HFFc6 (cell line): ENCODE measurements at regions not wholly inside any gene's neighbourhood (a gene's known extent, or its start where the extent isn't known, plus 50 kb on each side); places are given as distances from the start of the nearest gene placed in this dataset.
A peak's percentile ranks its signal among the peaks of the same experiment; 100 is the strongest.

ENCODE experiments used
- DNase-seq: peaks from one replicate; pipeline ENCODE4 v3.0.0-alpha.2; 2018
- H3K27ac Mint-ChIP-seq: 2 replicates; pipeline ENCODE4 v1.8.0; 2020; ENCODE audit warnings: mild to moderate bottlenecking, mixed read lengths
- H3K27me3 Mint-ChIP-seq: 2 replicates; pipeline ENCODE4 v1.8.0; 2021; ENCODE audit warnings: mild to moderate bottlenecking, moderate library complexity, mixed read lengths; ENCODE audit not compliant: insufficient read depth
- H3K36me3 Mint-ChIP-seq: 2 replicates; pipeline ENCODE4 v1.8.0; 2021; ENCODE audit warnings: low read depth, mixed read lengths
- H3K4me1 Mint-ChIP-seq: 2 replicates; pipeline ENCODE4 v1.8.0; 2020; ENCODE audit warnings: low read depth, mixed read lengths
- H3K4me3 Mint-ChIP-seq: 2 replicates; pipeline ENCODE4 v1.8.0; 2020; ENCODE audit warnings: mild to moderate bottlenecking, moderate library complexity, mixed read lengths
- H3K9me3 Mint-ChIP-seq: 2 replicates; pipeline ENCODE4 v1.8.0; 2020; ENCODE audit warnings: mild to moderate bottlenecking, mixed read lengths
- TF ChIP-seq, protein P1 (sequence below): fragments of 200-600 bp; sonication (generic); IDR thresholded peaks from 2 replicates; pipeline ENCODE4 v1.5.0; 2021; ENCODE audit warnings: antibody characterized with exemption, mild to moderate bottlenecking

DNA sequence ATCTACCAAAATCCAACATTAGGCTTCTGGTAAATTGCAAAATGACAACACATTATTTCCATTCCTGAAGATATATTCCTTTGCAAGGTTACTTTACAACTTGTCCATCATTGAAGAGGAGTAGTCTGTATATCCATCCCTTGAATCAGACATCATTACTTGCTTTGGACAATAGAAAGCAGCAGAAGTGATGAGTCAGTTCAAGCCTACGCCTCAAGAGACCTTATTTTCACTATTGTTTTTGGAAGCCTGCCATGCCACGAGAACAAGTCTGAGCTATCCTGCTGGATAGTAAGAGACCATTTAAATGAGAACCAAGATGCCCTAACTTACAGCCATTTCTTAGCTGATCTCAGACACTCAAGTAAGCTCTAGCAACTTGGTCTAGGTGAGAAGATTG lies 246.0 kb upstream of the HHIP start:
- H3K4me3 Mint-ChIP-seq, result no peak overlapping the region
- peaks cover 2% of the 10 kb centered on the region; the same call in 1 of the 2 replicates for H3K27me3 Mint-ChIP-seq
- H3K27ac Mint-ChIP-seq, result no peak overlapping the region
- TF ChIP-seq, protein P1, sequence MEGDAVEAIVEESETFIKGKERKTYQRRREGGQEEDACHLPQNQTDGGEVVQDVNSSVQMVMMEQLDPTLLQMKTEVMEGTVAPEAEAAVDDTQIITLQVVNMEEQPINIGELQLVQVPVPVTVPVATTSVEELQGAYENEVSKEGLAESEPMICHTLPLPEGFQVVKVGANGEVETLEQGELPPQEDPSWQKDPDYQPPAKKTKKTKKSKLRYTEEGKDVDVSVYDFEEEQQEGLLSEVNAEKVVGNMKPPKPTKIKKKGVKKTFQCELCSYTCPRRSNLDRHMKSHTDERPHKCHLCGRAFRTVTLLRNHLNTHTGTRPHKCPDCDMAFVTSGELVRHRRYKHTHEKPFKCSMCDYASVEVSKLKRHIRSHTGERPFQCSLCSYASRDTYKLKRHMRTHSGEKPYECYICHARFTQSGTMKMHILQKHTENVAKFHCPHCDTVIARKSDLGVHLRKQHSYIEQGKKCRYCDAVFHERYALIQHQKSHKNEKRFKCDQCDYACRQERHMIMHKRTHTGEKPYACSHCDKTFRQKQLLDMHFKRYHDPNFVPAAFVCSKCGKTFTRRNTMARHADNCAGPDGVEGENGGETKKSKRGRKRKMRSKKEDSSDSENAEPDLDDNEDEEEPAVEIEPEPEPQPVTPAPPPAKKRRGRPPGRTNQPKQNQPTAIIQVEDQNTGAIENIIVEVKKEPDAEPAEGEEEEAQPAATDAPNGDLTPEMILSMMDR, result no peak
- peak; percentile 62 for DNase-seq
- H3K4me1 Mint-ChIP-seq, result peaks cover 8% of the 10 kb centered on the region; the same call in 1 of the 2 replicates
- H3K36me3 Mint-ChIP-seq, result no peaks in the 10 kb centered on the region
- H3K9me3 Mint-ChIP-seq, result 0 out of 2 replicates have a peak, but pooled peaks cover 3% of the 10 kb centered on the region

DNA sequence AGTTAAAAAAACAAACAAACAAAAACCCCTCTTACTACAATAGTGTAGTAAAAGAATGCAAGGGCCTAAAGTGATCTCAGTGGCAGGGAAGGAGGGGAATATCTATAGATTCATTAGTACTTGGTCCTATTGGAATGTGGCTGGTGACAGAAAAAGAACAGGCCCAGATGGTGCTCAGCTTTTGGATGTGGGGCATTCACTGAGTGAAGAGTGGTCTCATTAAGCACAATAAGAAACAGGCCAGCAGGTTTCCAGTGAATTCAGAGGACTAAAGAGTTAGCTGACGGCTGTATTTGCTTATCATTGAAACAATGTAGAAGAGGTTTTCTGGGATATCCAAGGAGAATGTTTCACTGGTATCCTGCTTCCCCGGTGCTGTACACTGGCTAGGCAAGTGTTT lies 243.8 kb upstream of the HHIP start:
- no peak for DNase-seq
- Mint-ChIP-seq H3K9me3 (0 out of 2 replicates have a peak, but pooled peaks cover 3% of the 10 kb centered on the region), H3K4me3 (no peak overlapping the region), H3K36me3 (no peaks in the 10 kb centered on the region), H3K27ac (no peak overlapping the region), H3K27me3 (peaks cover 2% of the 10 kb centered on the region; the same call in 1 of the 2 replicates), H3K4me1 (peaks cover 8% of the 10 kb centered on the region; the same call in 1 of the 2 replicates)
- TF ChIP-seq, protein P1, result no peak

DNA sequence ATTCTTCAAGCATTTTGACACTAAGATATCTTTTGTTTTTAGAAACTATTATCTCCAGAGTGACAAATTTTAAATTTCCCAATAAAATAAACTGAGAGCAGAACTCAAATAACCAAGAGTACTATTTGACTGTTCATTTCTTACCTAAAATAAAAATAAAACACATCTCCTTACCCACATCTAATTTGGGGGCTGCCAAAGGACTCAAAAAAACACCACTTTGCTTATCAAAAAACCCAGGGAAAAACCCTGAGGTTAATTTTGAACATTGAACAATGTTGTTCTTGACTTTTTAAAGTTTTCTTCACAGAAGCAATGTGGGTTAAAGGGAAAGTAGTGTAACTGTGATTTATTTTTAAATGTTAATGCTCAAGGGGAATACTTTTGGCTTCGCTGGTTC lies 243.0 kb upstream of the HHIP start:
- Mint-ChIP-seq H3K27me3 (peaks cover 2% of the 10 kb centered on the region; the same call in 1 of the 2 replicates), H3K4me1 (peaks cover 8% of the 10 kb centered on the region; the same call in 1 of the 2 replicates), H3K36me3 (no peaks in the 10 kb centered on the region), H3K9me3 (0 out of 2 replicates have a peak, but pooled peaks cover 3% of the 10 kb centered on the region), H3K4me3 (no peak overlapping the region), H3K27ac (no peak overlapping the region)
- TF ChIP-seq, protein P1, result no peak
- no peak for DNase-seq

DNA sequence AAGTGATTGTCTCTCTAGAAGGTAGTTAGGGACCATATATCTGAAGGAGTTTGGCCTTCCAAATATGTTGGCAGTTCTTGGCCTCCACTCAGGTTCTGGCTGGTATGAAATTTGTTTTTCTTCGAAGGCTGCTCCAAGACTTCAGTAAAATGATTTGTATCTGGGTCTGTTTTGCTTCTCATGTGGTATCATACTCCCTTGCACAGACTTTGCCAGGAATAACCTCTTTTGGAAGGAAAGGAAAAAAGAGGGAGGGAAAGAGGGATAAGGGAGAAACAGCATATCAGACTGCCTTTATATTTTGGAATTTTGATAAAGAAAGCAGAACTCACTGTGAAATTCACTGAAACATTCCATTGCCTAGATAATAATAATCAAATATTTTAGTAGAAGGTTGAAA lies 242.1 kb upstream of the HHIP start:
- Mint-ChIP-seq H3K27me3 (peaks cover 2% of the 10 kb centered on the region; the same call in 1 of the 2 replicates), H3K36me3 (no peaks in the 10 kb centered on the region), H3K9me3 (0 out of 2 replicates have a peak, but pooled peaks cover under 1% of the 10 kb centered on the region), H3K4me1 (peaks cover 8% of the 10 kb centered on the region; the same call in 1 of the 2 replicates), H3K27ac (no peak overlapping the region), H3K4me3 (no peak overlapping the region)
- TF ChIP-seq, protein P1, result no peak
- DNase-seq, result no peak

DNA sequence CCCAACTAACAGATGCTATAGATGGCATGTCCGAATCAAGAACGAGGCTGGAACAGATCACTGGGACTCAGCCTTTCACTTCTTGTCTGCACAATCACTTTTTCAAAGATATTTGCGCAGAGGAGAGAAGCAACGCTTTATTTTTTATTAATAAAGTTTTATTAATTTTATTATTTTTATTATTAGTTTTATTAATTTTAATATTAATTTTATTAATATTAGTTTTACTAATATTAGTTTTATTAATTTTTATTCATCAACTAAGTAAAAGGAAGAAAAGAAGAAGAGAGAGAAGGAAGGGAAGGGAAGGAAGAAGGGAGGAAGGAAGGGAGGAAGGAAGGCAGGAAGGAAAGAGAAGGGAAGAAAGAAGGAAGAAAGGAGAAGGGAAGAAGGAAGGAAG lies 236.4 kb upstream of the HHIP start:
- H3K9me3 Mint-ChIP-seq, result no peaks in the 10 kb centered on the region
- H3K36me3 Mint-ChIP-seq, result no peaks in the 10 kb centered on the region
- no peaks in the 10 kb centered on the region for H3K27me3 Mint-ChIP-seq
- no peak for DNase-seq
- H3K4me3 Mint-ChIP-seq, result no peak overlapping the region
- no peak overlapping the region for H3K27ac Mint-ChIP-seq
- TF ChIP-seq, protein P1, result no peak
- no peaks in the 10 kb centered on the region for H3K4me1 Mint-ChIP-seq
